ENCODE measurements at regions not wholly inside any gene's neighbourhood (a gene's known extent, or its start where the extent isn't known, plus 50 kb on each side); places are given as distances from the start of the nearest gene placed in this dataset.

- Histone ChIP-seq H3K36me3 (ENCODE audit: insufficient read depth, low read length) (no peaks in the 10 kb centered on the region), H2AFZ (ENCODE audit: low read depth, low read length) (no peak overlapping the region), H3K9me3 (ENCODE audit: insufficient read depth, low read length, severe bottlenecking) (no peaks in the 10 kb centered on the region), H3K4me1 (ENCODE audit: insufficient read depth, low read length) (no peaks in the 10 kb centered on the region), H3K4me3 (ENCODE audit: low read depth in 1 of 2, low read length in 2 of 2) (no peak overlapping the region), H4K20me1 (ENCODE audit: insufficient read depth, low read length) (no peaks in the 10 kb centered on the region), H3K9ac (ENCODE audit: low read depth, low read length) (no peak overlapping the region), H3K79me2 (ENCODE audit: insufficient read depth, low read length) (no peaks in the 10 kb centered on the region), H3K27ac (ENCODE audit: low read length) (no peak overlapping the region), H3K27me3 (ENCODE audit: insufficient read depth, low read length, poor library complexity) (no peaks in the 10 kb centered on the region), H3K4me2 (ENCODE audit: insufficient read depth, low read length) (no peak overlapping the region)
- DNase-seq: no peak
- TF ChIP-seq, protein P1, sequence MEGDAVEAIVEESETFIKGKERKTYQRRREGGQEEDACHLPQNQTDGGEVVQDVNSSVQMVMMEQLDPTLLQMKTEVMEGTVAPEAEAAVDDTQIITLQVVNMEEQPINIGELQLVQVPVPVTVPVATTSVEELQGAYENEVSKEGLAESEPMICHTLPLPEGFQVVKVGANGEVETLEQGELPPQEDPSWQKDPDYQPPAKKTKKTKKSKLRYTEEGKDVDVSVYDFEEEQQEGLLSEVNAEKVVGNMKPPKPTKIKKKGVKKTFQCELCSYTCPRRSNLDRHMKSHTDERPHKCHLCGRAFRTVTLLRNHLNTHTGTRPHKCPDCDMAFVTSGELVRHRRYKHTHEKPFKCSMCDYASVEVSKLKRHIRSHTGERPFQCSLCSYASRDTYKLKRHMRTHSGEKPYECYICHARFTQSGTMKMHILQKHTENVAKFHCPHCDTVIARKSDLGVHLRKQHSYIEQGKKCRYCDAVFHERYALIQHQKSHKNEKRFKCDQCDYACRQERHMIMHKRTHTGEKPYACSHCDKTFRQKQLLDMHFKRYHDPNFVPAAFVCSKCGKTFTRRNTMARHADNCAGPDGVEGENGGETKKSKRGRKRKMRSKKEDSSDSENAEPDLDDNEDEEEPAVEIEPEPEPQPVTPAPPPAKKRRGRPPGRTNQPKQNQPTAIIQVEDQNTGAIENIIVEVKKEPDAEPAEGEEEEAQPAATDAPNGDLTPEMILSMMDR (IDR thresholded peaks at IDR 0.05; ENCODE audit: borderline replicate concordance, extremely low read depth, low read length, poor library complexity, severe bottlenecking): no peak
- no peak for TF ChIP-seq EZH2 (IDR thresholded peaks at IDR 0.05; ENCODE audit: borderline replicate concordance, low read depth, low read length, severe bottlenecking)
- no peak for ATAC-seq (ENCODE audit: insufficient read depth, low read depth)
Observed at GRCh38 chr4:26039639-26040359, 125.8 kb downstream of the SMIM20 start.

DNA sequence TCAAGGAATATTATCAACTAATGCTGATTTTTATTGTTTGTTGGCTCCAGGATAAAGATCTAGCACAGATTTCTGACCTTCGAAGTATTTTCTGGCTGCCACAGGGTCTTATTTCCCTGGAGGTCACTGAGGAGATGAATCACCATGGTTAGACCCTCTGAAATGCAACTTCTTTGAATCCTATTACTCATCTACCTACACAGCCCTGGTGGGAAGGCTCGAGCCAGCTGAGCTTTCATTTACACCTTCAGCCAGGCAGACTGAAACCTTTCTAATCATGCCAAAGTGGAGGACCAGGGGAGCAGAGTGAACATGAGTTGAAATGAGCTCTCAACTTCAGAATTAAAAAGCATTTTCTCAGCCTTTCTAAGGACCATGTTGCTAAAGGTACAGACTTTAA is 130.5 kb downstream of the SMIM20 start:
- Histone ChIP-seq H3K27ac (ENCODE audit: low read length) (no peak overlapping the region), H3K4me2 (ENCODE audit: insufficient read depth, low read length) (no peak overlapping the region), H3K9me3 (ENCODE audit: insufficient read depth, low read length, severe bottlenecking) (no peaks in the 10 kb centered on the region), H3K36me3 (ENCODE audit: insufficient read depth, low read length) (no peaks in the 10 kb centered on the region), H3K79me2 (ENCODE audit: insufficient read depth, low read length) (no peaks in the 10 kb centered on the region), H2AFZ (ENCODE audit: low read depth, low read length) (no peak overlapping the region), H3K4me3 (ENCODE audit: low read depth in 1 of 2, low read length in 2 of 2) (no peak overlapping the region), H3K9ac (ENCODE audit: low read depth, low read length) (no peak overlapping the region), H3K27me3 (ENCODE audit: insufficient read depth, low read length, poor library complexity) (no peaks in the 10 kb centered on the region), H4K20me1 (ENCODE audit: insufficient read depth, low read length) (no peaks in the 10 kb centered on the region), H3K4me1 (ENCODE audit: insufficient read depth, low read length) (no peaks in the 10 kb centered on the region)
- DNase-seq (no peak), ATAC-seq (ENCODE audit: insufficient read depth, low read depth) (no peak)
- TF ChIP-seq, protein P1 (IDR thresholded peaks at IDR 0.05; ENCODE audit: borderline replicate concordance, extremely low read depth, low read length, poor library complexity, severe bottlenecking): no peak
- no peak for TF ChIP-seq EZH2 (IDR thresholded peaks at IDR 0.05; ENCODE audit: borderline replicate concordance, low read depth, low read length, severe bottlenecking)

GRCh38 chr4:26044983-26045382 is 131.0 kb downstream of the SMIM20 start:
- Histone ChIP-seq H2AFZ (ENCODE audit: low read depth, low read length) (no peak overlapping the region), H3K27ac (ENCODE audit: low read length) (no peak overlapping the region), H4K20me1 (ENCODE audit: insufficient read depth, low read length) (no peaks in the 10 kb centered on the region), H3K4me2 (ENCODE audit: insufficient read depth, low read length) (no peak overlapping the region), H3K36me3 (ENCODE audit: insufficient read depth, low read length) (no peaks in the 10 kb centered on the region), H3K27me3 (ENCODE audit: insufficient read depth, low read length, poor library complexity) (no peaks in the 10 kb centered on the region), H3K9ac (ENCODE audit: low read depth, low read length) (no peak overlapping the region), H3K9me3 (ENCODE audit: insufficient read depth, low read length, severe bottlenecking) (no peaks in the 10 kb centered on the region), H3K4me1 (ENCODE audit: insufficient read depth, low read length) (no peaks in the 10 kb centered on the region), H3K79me2 (ENCODE audit: insufficient read depth, low read length) (no peaks in the 10 kb centered on the region), H3K4me3 (ENCODE audit: low read depth in 1 of 2, low read length in 2 of 2) (no peak overlapping the region)
- TF ChIP-seq EZH2 (IDR thresholded peaks at IDR 0.05; ENCODE audit: borderline replicate concordance, low read depth, low read length, severe bottlenecking): no peak
- TF ChIP-seq, protein P1 (IDR thresholded peaks at IDR 0.05; ENCODE audit: borderline replicate concordance, extremely low read depth, low read length, poor library complexity, severe bottlenecking): no peak
- ATAC-seq (ENCODE audit: insufficient read depth, low read depth) (no peak), DNase-seq (no peak)
